Kidney (tissue), 13 donors: ENCODE measurements at regions not wholly inside any gene's neighbourhood (a gene's known extent, or its start where the extent isn't known, plus 50 kb on each side); places are given as distances from the start of the nearest gene placed in this dataset.

Experiments used
- DNase-seq, 5 donors: peaks; one replicate each; pipeline ENCODE4 v3.0.0-alpha.2; 2013 to 2020
- FAIRE-seq: peaks from 2 replicates; lab custom pipeline; 2012; peaks lifted over from hg19 to GRCh38; lab: Jason Lieb, UNC
- H3K27ac ChIP-seq, 2 donors: one replicate each; pipeline ENCODE4 v1.7.0; 2013; ENCODE audit warnings: low read depth in 2 of 2, low read length in 2 of 2, inconsistent platforms in 1 of 2
- H3K27me3 ChIP-seq: one replicate; pipeline ENCODE4 v1.7.1; 2013; ENCODE audit warnings: low read length, inconsistent platforms; ENCODE audit not compliant: control insufficient read depth, insufficient read depth
- H3K36me3 ChIP-seq, 3 donors: one replicate each; pipeline versions ENCODE4 v1.7.0 to v1.7.1; 2013; ENCODE audit warnings: low read length in 3 of 3, control low read depth in 1 of 3, inconsistent platforms in 1 of 3; ENCODE audit not compliant: insufficient read depth in 3 of 3, control insufficient read depth in 2 of 3
- H3K4me1 ChIP-seq, 3 donors: one replicate each; pipeline versions ENCODE4 v1.7.0 to v1.7.1; 2013; ENCODE audit warnings: low read length in 3 of 3, inconsistent platforms in 1 of 3, low read depth in 1 of 3; ENCODE audit not compliant: control insufficient read depth in 2 of 3, insufficient read depth in 2 of 3
- H3K4me3 ChIP-seq, 3 donors: one replicate each; pipeline versions ENCODE4 v1.7.0 to v1.8.1; 2013; ENCODE audit warnings: low read length in 3 of 3, control low read depth in 1 of 3, inconsistent platforms in 1 of 3
- H3K9ac ChIP-seq, 3 donors: one replicate each; pipeline versions ENCODE4 v1.7.0 to v1.7.1; 2013; ENCODE audit warnings: low read length in 3 of 3, control low read depth in 1 of 3, inconsistent platforms in 1 of 3
- H3K9me3 ChIP-seq, 3 donors: one replicate each; pipeline versions ENCODE4 v1.7.0 to v1.7.1; 2013; ENCODE audit warnings: low read length in 3 of 3, control low read depth in 1 of 3, inconsistent platforms in 1 of 3; ENCODE audit not compliant: control insufficient read depth in 2 of 3, insufficient read depth in 1 of 3
- intact Hi-C: fragments of 100-400 bp; cut with DNase I; formaldehyde crosslinking; loops from one replicate; pipeline ENCODE4 v1.11.1; 2022
- TF ChIP-seq, protein P1 (sequence below): IDR thresholded peaks from 3 replicates; pipeline ENCODE4 v1.5.1; 2012; ENCODE audit warnings: mild to moderate bottlenecking, moderate library complexity, borderline replicate concordance; ENCODE audit not compliant: insufficient read depth; ENCODE audit errors: extremely low read depth
- donor health status: control.
- donor health status: control.
- donor health status: control.
- donor health status: control.
- donor health status: control.
- donor health status: DM: yes; HTN: yes; CAD: no.
- donor health status: Normal renal cell carcinoma (clear cell type).

- Histone ChIP-seq H3K4me1 (no peaks in the 10 kb centered on the region), H3K9ac (no peak overlapping the region), H3K27ac (no peak overlapping the region), H3K9me3 (no peaks in the 10 kb centered on the region), H3K36me3 (no peaks in the 10 kb centered on the region), H3K4me3 (no peak overlapping the region), H3K27me3 (no peaks in the 10 kb centered on the region)
- no peak for FAIRE-seq
- TF ChIP-seq, protein P1, sequence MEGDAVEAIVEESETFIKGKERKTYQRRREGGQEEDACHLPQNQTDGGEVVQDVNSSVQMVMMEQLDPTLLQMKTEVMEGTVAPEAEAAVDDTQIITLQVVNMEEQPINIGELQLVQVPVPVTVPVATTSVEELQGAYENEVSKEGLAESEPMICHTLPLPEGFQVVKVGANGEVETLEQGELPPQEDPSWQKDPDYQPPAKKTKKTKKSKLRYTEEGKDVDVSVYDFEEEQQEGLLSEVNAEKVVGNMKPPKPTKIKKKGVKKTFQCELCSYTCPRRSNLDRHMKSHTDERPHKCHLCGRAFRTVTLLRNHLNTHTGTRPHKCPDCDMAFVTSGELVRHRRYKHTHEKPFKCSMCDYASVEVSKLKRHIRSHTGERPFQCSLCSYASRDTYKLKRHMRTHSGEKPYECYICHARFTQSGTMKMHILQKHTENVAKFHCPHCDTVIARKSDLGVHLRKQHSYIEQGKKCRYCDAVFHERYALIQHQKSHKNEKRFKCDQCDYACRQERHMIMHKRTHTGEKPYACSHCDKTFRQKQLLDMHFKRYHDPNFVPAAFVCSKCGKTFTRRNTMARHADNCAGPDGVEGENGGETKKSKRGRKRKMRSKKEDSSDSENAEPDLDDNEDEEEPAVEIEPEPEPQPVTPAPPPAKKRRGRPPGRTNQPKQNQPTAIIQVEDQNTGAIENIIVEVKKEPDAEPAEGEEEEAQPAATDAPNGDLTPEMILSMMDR = no peak
- intact Hi-C loops = no loop called here
- DNase-seq = no peak
Observed at GRCh38 chr21:35414507-35415139, 365.5 kb upstream of the RUNX1 start.

- Histone ChIP-seq H3K9ac (no peak overlapping the region), H3K36me3 (no peaks in the 10 kb centered on the region), H3K27me3 (no peaks in the 10 kb centered on the region), H3K27ac (no peak overlapping the region), H3K9me3 (no peaks in the 10 kb centered on the region), H3K4me3 (no peak overlapping the region), H3K4me1 (no peaks in the 10 kb centered on the region)
- TF ChIP-seq, protein P1 = no peak
- FAIRE-seq (no peak), DNase-seq (no peak)
- intact Hi-C loops = no loop called here
Observed at GRCh38 chr21:35414056-35414455, 365.0 kb upstream of the RUNX1 start.

DNA sequence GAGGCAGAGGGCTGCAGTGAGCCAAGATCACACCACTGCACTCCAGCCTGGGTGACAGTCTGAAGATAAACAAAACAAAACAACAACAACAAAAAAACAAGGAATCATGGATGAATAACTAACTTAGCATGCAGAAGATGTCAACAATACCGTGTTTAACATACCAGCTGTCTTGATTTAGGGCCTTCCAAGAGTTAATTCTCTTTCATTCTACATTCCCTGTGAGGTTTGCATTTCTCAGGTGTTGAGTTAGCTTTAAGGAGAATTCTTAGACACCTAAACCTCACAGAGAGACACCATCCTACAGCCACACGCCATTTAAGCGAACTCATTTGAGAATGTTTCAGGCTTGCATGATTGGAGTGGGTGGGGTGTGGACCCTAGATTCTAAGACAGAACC lies 363.1 kb upstream of the RUNX1 start:
- DNase-seq = no peak
- no peak for FAIRE-seq
- TF ChIP-seq, protein P1 = no peak

GRCh38 chr21:35411434-35411833 lies 362.3 kb upstream of the RUNX1 start:
- Histone ChIP-seq H3K4me1 (no peaks in the 10 kb centered on the region), H3K9ac (no peak overlapping the region), H3K4me3 (no peak overlapping the region), H3K36me3 (no peaks in the 10 kb centered on the region), H3K9me3 (no peaks in the 10 kb centered on the region), H3K27ac (no peak overlapping the region), H3K27me3 (no peaks in the 10 kb centered on the region)
- FAIRE-seq = no peak
- intact Hi-C loops = no loop called here
- TF ChIP-seq, protein P1 = no peak
- no peak for DNase-seq

More for the DNA sequence above, 363.1 kb upstream of the RUNX1 start:
- intact Hi-C loops = no loop called here
- Histone ChIP-seq H3K9me3 (no peaks in the 10 kb centered on the region), H3K27me3 (no peaks in the 10 kb centered on the region), H3K9ac (no peak overlapping the region), H3K4me1 (no peaks in the 10 kb centered on the region), H3K36me3 (no peaks in the 10 kb centered on the region), H3K27ac (no peak overlapping the region), H3K4me3 (no peak overlapping the region)
